HEK293 (cell line): ENCODE measurements at regions not wholly inside any gene's neighbourhood (a gene's known extent, or its start where the extent isn't known, plus 50 kb on each side); places are given as distances from the start of the nearest gene placed in this dataset.

Experiments
- CTCF ChIA-PET: fragments of 350-600 bp; formaldehyde crosslinking; extraction: SDS; loops from one replicate; lab custom pipeline; 2021; ENCODE audit warnings: antibody characterized with exemption; lab: Yijun Ruan, JAX
- POLR2A ChIA-PET: fragments of 300-600 bp; formaldehyde crosslinking; extraction: SDS; loops from one replicate; lab custom pipeline; 2020; ENCODE audit warnings: antibody characterized with exemption, inconsistent platforms; lab: Yijun Ruan, JAX
- H3K27ac ChIP-seq: fragments of 200-500 bp; sonication (Bioruptor generic); 2 replicates; pipeline ENCODE4 v1.5.1; 2014; ENCODE audit warnings: low read depth, low read length, control low read depth, inconsistent platforms; ENCODE audit errors: extremely low read depth
- H3K36me3 ChIP-seq, 2 experiments: fragments of 200-500 bp in 1 of 2; sonication (Bioruptor generic) in 1 of 2; 1 replicate in 1 of 2; 2 replicates in 1 of 2; pipeline ENCODE4 v1.5.1; 2014 to 2017; ENCODE audit warnings: inconsistent platforms in 2 of 2, low read length in 2 of 2; ENCODE audit not compliant: control insufficient read depth in 2 of 2, insufficient read depth in 1 of 2
- H3K4me1 ChIP-seq: fragments of 200-500 bp; sonication (Bioruptor generic); 2 replicates; pipeline ENCODE4 v1.5.1; 2014; ENCODE audit warnings: mild to moderate bottlenecking, low read length, inconsistent platforms; ENCODE audit not compliant: control insufficient read depth, insufficient read depth
- H3K4me3 ChIP-seq: 2 replicates; pipeline ENCODE4 v1.5.1; 2011; ENCODE audit warnings: low read depth, mild to moderate bottlenecking, control low read depth, low read length, moderate library complexity
- H3K9me3 ChIP-seq: fragments of 200-500 bp; sonication (Bioruptor generic); 2 replicates; pipeline ENCODE4 v1.5.1; 2014; ENCODE audit warnings: low read depth, low read length, inconsistent platforms; ENCODE audit not compliant: control insufficient read depth, insufficient read depth
- WT1 ChIP-seq: fragments of 450-650 bp; formaldehyde crosslinking; IDR thresholded peaks from 2 replicates; pipeline ENCODE4 v1.5.1; 2016; ENCODE audit warnings: missing biosample characterization, missing genetic modification characterization
- ZNF155 ChIP-seq: fragments of 450-650 bp; formaldehyde crosslinking; IDR thresholded peaks from 2 replicates; pipeline ENCODE4 v1.5.1; 2016; ENCODE audit warnings: missing biosample characterization, missing genetic modification characterization
- ZNF169 ChIP-seq: fragments of 450-650 bp; formaldehyde crosslinking; IDR thresholded peaks from 2 replicates; pipeline ENCODE4 v1.5.1; 2016; ENCODE audit warnings: missing biosample characterization, missing genetic modification characterization
- ZNF302 ChIP-seq: fragments of 450-650 bp; formaldehyde crosslinking; IDR thresholded peaks from 2 replicates; pipeline ENCODE4 v1.5.1; 2016; ENCODE audit warnings: missing biosample characterization, missing genetic modification characterization, low read depth
- ZNF341 ChIP-seq: fragments of 450-650 bp; formaldehyde crosslinking; IDR thresholded peaks from 2 replicates; pipeline ENCODE4; 2016; ENCODE audit warnings: low read depth, missing biosample characterization, missing genetic modification characterization
- ZNF366 ChIP-seq: fragments of 450-650 bp; formaldehyde crosslinking; conservative IDR thresholded peaks from 2 replicates; pipeline ENCODE4 v1.5.1; 2016; ENCODE audit warnings: missing biosample characterization, missing genetic modification characterization
- ZNF501 ChIP-seq: fragments of 450-650 bp; formaldehyde crosslinking; IDR thresholded peaks from 2 replicates; pipeline ENCODE4 v1.5.1; 2016; ENCODE audit warnings: missing biosample characterization, missing genetic modification characterization
- ZNF510 ChIP-seq: fragments of 450-650 bp; formaldehyde crosslinking; IDR thresholded peaks from 2 replicates; pipeline ENCODE4 v1.5.1; 2018; ENCODE audit warnings: mild to moderate bottlenecking, missing genetic modification characterization, missing biosample characterization; ENCODE audit not compliant: insufficient replicate concordance
- ZSCAN16 ChIP-seq: fragments of 450-650 bp; formaldehyde crosslinking; IDR thresholded peaks from 2 replicates; pipeline ENCODE4 v1.5.1; 2016; ENCODE audit warnings: missing biosample characterization, missing genetic modification characterization
- ZXDB ChIP-seq: fragments of 450-650 bp; formaldehyde crosslinking; IDR thresholded peaks from 2 replicates; pipeline ENCODE4 v1.5.1; 2016; ENCODE audit warnings: missing biosample characterization, missing genetic modification characterization
- TF ChIP-seq, protein P1 (sequence below): fragments of 450-650 bp; formaldehyde crosslinking; IDR thresholded peaks from 2 replicates; pipeline ENCODE4 v1.5.1; 2016; ENCODE audit warnings: missing biosample characterization, missing genetic modification characterization
- TF ChIP-seq, protein P2 (sequence below): fragments of 450-650 bp; formaldehyde crosslinking; IDR thresholded peaks from 2 replicates; pipeline ENCODE4 v1.5.1; 2016; ENCODE audit warnings: missing biosample characterization, missing genetic modification characterization
- TF ChIP-seq, protein P3 (sequence below): fragments of 450-650 bp; formaldehyde crosslinking; IDR thresholded peaks from 2 replicates; pipeline ENCODE4 v1.5.1; 2016; ENCODE audit warnings: missing biosample characterization, missing genetic modification characterization
- TF ChIP-seq, protein P4 (sequence below): fragments of 450-650 bp; formaldehyde crosslinking; IDR thresholded peaks from 2 replicates; pipeline ENCODE4 v1.5.1; 2016; ENCODE audit warnings: missing biosample characterization, missing genetic modification characterization

DNA sequence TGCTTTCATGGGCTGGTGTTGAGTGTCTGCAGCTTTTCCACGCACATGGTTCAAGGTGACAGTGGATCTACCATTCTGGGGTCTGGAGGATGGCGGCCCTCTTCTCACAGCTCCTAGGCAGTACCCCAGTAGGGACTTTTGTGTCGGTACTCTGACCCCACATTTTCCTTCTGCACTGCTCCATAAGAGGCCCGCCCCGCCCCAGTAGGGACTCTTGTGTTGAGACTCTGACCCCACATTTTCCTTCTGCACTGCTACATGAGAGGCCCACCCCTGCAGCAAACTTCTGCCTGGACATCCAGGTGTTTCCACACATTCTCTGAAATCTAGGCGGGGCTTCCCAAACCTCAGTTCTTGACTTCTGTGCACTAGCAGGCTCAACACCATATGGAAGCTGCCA is 383.4 kb upstream of the MEIS2 start:
- Histone ChIP-seq H3K4me1 (no peaks in the 10 kb centered on the region), H3K4me3 (no peak overlapping the region), H3K9me3 (no peaks in the 10 kb centered on the region), H3K36me3 (no peaks in the 10 kb centered on the region), H3K27ac (no peak overlapping the region)
- ChIA-PET POLR2A (no interaction called here), CTCF (no interaction called here)
- TF ChIP-seq ZNF510 (tag by site-specific recombination) = no peak

DNA sequence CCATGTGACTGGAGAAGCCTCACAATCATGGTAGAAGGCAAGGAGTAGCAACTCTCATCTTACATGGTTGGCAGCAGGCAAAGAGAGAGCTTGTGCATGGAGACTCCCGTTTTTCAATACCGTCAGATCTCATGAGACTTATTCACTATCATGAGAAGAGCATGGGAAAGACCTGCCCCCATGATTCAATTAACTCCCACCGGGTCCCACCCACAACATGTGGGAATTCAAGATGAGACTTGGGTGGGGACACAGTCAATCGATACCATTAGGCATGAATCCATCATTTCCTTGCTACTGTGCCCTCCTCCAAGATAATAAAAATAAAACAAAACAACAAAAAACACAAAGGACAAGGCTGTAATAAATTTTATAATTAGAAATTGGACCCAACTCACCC is 384.7 kb upstream of the MEIS2 start:
- H3K27ac ChIP-seq = no peak overlapping the region
- H3K36me3 ChIP-seq = no peaks in the 10 kb centered on the region
- CTCF ChIA-PET = no interaction called here
- TF ChIP-seq, protein P1, sequence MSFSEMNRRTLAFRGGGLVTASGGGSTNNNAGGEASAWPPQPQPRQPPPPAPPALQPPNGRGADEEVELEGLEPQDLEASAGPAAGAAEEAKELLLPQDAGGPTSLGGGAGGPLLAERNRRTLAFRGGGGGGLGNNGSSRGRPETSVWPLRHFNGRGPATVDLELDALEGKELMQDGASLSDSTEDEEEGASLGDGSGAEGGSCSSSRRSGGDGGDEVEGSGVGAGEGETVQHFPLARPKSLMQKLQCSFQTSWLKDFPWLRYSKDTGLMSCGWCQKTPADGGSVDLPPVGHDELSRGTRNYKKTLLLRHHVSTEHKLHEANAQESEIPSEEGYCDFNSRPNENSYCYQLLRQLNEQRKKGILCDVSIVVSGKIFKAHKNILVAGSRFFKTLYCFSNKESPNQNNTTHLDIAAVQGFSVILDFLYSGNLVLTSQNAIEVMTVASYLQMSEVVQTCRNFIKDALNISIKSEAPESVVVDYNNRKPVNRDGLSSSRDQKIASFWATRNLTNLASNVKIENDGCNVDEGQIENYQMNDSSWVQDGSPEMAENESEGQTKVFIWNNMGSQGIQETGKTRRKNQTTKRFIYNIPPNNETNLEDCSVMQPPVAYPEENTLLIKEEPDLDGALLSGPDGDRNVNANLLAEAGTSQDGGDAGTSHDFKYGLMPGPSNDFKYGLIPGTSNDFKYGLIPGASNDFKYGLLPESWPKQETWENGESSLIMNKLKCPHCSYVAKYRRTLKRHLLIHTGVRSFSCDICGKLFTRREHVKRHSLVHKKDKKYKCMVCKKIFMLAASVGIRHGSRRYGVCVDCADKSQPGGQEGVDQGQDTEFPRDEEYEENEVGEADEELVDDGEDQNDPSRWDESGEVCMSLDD (tag by site-specific recombination) = no peak
- TF ChIP-seq, protein P2, sequence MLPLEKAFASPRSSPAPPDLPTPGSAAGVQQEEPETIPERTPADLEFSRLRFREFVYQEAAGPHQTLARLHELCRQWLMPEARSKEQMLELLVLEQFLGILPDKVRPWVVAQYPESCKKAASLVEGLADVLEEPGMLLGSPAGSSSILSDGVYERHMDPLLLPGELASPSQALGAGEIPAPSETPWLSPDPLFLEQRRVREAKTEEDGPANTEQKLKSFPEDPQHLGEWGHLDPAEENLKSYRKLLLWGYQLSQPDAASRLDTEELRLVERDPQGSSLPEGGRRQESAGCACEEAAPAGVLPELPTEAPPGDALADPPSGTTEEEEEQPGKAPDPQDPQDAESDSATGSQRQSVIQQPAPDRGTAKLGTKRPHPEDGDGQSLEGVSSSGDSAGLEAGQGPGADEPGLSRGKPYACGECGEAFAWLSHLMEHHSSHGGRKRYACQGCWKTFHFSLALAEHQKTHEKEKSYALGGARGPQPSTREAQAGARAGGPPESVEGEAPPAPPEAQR = no peak
- no peak for TF ChIP-seq ZNF155 (tag by site-specific recombination)
- H3K4me1 ChIP-seq = no peaks in the 10 kb centered on the region
- POLR2A ChIA-PET = no interaction called here
- no peak overlapping the region for H3K4me3 ChIP-seq
- H3K9me3 ChIP-seq = no peaks in the 10 kb centered on the region

DNA sequence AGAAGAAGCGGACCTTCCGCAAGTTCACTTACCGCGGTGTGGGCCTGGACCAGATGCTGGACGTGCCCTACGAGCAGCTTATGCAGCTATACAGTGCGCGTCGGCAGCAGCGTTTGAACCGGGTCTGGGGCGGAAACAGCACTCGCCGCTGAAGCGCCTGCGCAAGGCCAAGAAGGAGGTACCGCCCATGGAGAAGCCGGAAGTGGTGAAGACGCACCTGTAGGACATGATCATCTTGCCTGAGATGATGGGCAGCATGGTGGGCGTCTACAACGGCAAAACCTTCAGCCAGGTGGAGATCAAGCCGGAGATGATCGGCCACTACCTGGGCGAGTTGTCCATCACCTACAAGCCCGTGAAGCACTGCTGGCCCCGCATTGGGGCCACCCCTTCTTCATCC is 390.4 kb upstream of the MEIS2 start:
- POLR2A ChIA-PET = no interaction called here
- TF ChIP-seq ZNF501 (tag by site-specific recombination) (no peak), ZNF169 (tag by site-specific recombination) (no peak), WT1 (tag by site-specific recombination) (no peak), ZNF302 (tag by site-specific recombination) (no peak), ZNF366 (tag by site-specific recombination) (no peak), ZSCAN16 (tag by site-specific recombination) (no peak), ZXDB (tag by site-specific recombination) (no peak), ZNF341 (tag by site-specific recombination) (no peak)
- TF ChIP-seq, protein P3, sequence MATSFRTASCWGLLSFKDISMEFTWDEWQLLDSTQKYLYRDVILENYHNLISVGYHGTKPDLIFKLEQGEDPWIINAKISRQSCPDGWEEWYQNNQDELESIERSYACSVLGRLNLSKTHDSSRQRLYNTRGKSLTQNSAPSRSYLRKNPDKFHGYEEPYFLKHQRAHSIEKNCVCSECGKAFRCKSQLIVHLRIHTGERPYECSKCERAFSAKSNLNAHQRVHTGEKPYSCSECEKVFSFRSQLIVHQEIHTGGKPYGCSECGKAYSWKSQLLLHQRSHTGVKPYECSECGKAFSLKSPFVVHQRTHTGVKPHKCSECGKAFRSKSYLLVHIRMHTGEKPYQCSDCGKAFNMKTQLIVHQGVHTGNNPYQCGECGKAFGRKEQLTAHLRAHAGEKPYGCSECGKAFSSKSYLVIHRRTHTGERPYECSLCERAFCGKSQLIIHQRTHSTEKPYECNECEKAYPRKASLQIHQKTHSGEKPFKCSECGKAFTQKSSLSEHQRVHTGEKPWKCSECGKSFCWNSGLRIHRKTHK (tag by site-specific recombination) = no peak
- TF ChIP-seq, protein P4, sequence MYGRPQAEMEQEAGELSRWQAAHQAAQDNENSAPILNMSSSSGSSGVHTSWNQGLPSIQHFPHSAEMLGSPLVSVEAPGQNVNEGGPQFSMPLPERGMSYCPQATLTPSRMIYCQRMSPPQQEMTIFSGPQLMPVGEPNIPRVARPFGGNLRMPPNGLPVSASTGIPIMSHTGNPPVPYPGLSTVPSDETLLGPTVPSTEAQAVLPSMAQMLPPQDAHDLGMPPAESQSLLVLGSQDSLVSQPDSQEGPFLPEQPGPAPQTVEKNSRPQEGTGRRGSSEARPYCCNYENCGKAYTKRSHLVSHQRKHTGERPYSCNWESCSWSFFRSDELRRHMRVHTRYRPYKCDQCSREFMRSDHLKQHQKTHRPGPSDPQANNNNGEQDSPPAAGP (tag by site-specific recombination) = no peak
- H3K4me1 ChIP-seq = no peaks in the 10 kb centered on the region
- CTCF ChIA-PET = no interaction called here
- no peaks in the 10 kb centered on the region for H3K9me3 ChIP-seq
- no peak overlapping the region for H3K4me3 ChIP-seq
- H3K36me3 ChIP-seq = no peaks in the 10 kb centered on the region
- H3K27ac ChIP-seq = no peak overlapping the region
